ENCODE measurements at regions not wholly inside any gene's neighbourhood (a gene's known extent, or its start where the extent isn't known, plus 50 kb on each side); places are given as distances from the start of the nearest gene placed in this dataset.

GRCh38 chr16:73163238-73163815 lies 115.4 kb upstream of the ZFHX3 start:
- no peak overlapping the region for H4K5ac ChIP-seq (ENCODE audit: low read depth, low read length)
- no peak overlapping the region for H3K18ac ChIP-seq (ENCODE audit: low read depth, low read length)
- no peaks in the 10 kb centered on the region for H3K36me3 ChIP-seq (ENCODE audit: control insufficient read depth, insufficient read depth, low read length)
- ChIA-PET CTCF (interaction anchor here (0.6 kb wide), 1 partner anchor 291 kb away, joined by 4 read pairs; no protein-coding TSS in a partner anchor), POLR2A (ENCODE audit: unreplicated experiment) (no interaction called here)
- no peak overlapping the region for H3K14ac ChIP-seq (replicated peaks; ENCODE audit: low read depth, low read length)
- no peak overlapping the region for H4K91ac ChIP-seq (ENCODE audit: insufficient read depth, low read depth, low read length)
- H3K23ac ChIP-seq (ENCODE audit: low read depth, low read length), result no peak overlapping the region
- no peak overlapping the region for H2AFZ ChIP-seq (replicated peaks; ENCODE audit: low read length, poor library complexity)
- H3K4me2 ChIP-seq (ENCODE audit: low read depth, low read length), result no peak overlapping the region
- no peaks in the 10 kb centered on the region for H3K9me1 ChIP-seq (ENCODE audit: insufficient read depth, low read length)
- H2BK5ac ChIP-seq (ENCODE audit: low read depth, low read length, poor library complexity, severe bottlenecking), result no peak overlapping the region
- no peak overlapping the region for H4K8ac ChIP-seq (ENCODE audit: low read depth in 2 of 2, low read length in 2 of 2)
- H3K56ac ChIP-seq (ENCODE audit: extremely low read depth, insufficient read depth, low read length), result no peak overlapping the region
- no peak overlapping the region for H2AK5ac ChIP-seq (ENCODE audit: low read depth, low read length)
- no peaks in the 10 kb centered on the region for H4K20me1 ChIP-seq (ENCODE audit: insufficient read depth, low read length)
- 42% methylated on average over 2 of the region's 5 CpGs; no CpG with 5 or more reads in 1 of the 2 experiments for WGBS, 2 experiments (ENCODE audit: extremely low coverage in 2 of 2, insufficient read length in 1 of 2)
- BruUV-seq (replicated peaks), result no TSS peak
- dilution Hi-C loops (cut with HindIII; ENCODE audit: low sequenced_read_pairs, unreplicated experiment) (no loop called here), intact Hi-C loops (cut with micrococcal nuclease) (no loop called here), in situ Hi-C loops (cut with MboI; ENCODE audit: low sequenced_read_pairs) (no loop called here)
- no peak overlapping the region for H2BK120ac ChIP-seq (ENCODE audit: low read depth, low read length)
- TF ChIP-seq CEBPB (IDR thresholded peaks at IDR 0.05; ENCODE audit: low read depth, low read length), result no peak
- no peak for TF ChIP-seq RCOR1 (IDR thresholded peaks at IDR 0.05; ENCODE audit: insufficient replicate concordance, low read length)
- TF ChIP-seq MAZ (IDR thresholded peaks at IDR 0.05; ENCODE audit: borderline replicate concordance, low read depth, low read length), result no peak
- no peak for TF ChIP-seq NFE2L2 (IDR thresholded peaks at IDR 0.05; ENCODE audit: low read depth, low read length)
- no peak for DNase-seq
- no peak for ATAC-seq (ENCODE audit: low read depth)
- no peak overlapping the region for H3K27ac ChIP-seq (ENCODE audit: insufficient read depth, low read length)
- no peaks in the 10 kb centered on the region; the same call in 1 of the 2 replicates for H3K4me1 ChIP-seq (ENCODE audit: control insufficient read depth, insufficient read depth, low read length)
- no peak overlapping the region for H3K4ac ChIP-seq (ENCODE audit: low read depth, low read length)
- H3K4me3 ChIP-seq (ENCODE audit: insufficient read depth, low read depth, low read length), result no peak overlapping the region
- no peaks in the 10 kb centered on the region for H3K79me1 ChIP-seq (ENCODE audit: low read depth in 1 of 2, low read length in 2 of 2)
- no peak overlapping the region for H2BK15ac ChIP-seq (ENCODE audit: low read depth, low read length)
- H2AK9ac ChIP-seq (replicated peaks; ENCODE audit: low read depth, low read length, poor library complexity), result no peak overlapping the region
- no peak overlapping the region for H3K9ac ChIP-seq (ENCODE audit: low read depth, low read length)
- peaks cover 2% of the 10 kb centered on the region; the same call in 1 of the 2 replicates for H3K27me3 ChIP-seq (ENCODE audit: control insufficient read depth, insufficient read depth, low read length)
- H3K9me3 ChIP-seq (ENCODE audit: control insufficient read depth, insufficient read depth, low read length), result peaks cover 5% of the 10 kb centered on the region; the same call in 1 of the 2 replicates
- no peak overlapping the region for H2BK20ac ChIP-seq (ENCODE audit: low read depth, low read length)
